GM12873 (cell line): ENCODE measurements at regions not wholly inside any gene's neighbourhood (a gene's known extent, or its start where the extent isn't known, plus 50 kb on each side); places are given as distances from the start of the nearest gene placed in this dataset.
A peak's percentile ranks its signal among the peaks of the same experiment; 100 is the strongest.

ENCODE experiments used
- TF ChIP-seq, protein P1 (sequence below): IDR thresholded peaks from 2 replicates; pipeline ENCODE4 v1.5.1; 2012; ENCODE audit warnings: low read depth, mild to moderate bottlenecking, moderate library complexity, low read length, control low read depth; ENCODE audit not compliant: insufficient read depth; ENCODE audit errors: missing control alignments

DNA sequence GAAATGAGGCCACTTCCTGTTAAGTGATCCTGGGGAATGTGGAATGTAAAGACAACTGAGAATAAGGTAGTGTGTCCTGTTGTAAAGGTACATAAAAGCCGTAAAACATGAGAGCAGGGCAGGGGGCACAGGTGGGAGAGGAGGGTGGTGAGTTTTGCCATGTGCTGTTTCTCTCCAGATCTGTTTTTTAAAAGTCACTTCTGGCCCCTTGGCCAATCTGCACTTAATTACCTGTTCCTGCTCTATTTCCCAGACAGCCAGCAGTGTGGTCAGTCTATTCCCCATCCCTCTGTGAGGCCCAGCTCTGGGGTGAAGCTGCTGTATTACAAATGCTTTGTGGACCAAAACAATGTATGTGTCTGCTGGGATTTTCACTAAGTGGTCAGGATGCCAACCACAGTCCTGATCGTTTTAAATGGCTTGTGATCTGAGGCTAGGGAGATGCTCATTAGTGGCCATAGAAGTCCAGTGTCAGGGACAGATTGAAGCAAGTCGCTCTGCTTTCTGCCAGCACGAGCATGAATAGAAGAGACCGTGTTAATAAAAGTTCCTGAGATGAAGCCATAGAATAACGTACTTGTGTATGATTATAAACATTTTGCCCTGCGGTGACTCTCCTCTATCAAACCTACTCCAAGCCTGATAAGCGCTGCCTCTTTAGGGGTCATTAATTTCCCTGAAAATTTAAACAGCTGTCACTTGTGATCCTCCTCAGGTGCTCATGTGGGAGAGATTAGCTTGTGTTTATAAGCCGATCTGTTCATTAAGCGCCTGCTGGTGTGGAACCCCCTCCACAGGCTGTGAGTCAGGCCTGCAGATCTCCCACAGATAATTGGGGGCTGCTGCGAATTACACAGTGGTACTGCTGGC is 111.8 kb upstream of the CENPW start:
- TF ChIP-seq, protein P1, sequence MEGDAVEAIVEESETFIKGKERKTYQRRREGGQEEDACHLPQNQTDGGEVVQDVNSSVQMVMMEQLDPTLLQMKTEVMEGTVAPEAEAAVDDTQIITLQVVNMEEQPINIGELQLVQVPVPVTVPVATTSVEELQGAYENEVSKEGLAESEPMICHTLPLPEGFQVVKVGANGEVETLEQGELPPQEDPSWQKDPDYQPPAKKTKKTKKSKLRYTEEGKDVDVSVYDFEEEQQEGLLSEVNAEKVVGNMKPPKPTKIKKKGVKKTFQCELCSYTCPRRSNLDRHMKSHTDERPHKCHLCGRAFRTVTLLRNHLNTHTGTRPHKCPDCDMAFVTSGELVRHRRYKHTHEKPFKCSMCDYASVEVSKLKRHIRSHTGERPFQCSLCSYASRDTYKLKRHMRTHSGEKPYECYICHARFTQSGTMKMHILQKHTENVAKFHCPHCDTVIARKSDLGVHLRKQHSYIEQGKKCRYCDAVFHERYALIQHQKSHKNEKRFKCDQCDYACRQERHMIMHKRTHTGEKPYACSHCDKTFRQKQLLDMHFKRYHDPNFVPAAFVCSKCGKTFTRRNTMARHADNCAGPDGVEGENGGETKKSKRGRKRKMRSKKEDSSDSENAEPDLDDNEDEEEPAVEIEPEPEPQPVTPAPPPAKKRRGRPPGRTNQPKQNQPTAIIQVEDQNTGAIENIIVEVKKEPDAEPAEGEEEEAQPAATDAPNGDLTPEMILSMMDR = no peak

DNA sequence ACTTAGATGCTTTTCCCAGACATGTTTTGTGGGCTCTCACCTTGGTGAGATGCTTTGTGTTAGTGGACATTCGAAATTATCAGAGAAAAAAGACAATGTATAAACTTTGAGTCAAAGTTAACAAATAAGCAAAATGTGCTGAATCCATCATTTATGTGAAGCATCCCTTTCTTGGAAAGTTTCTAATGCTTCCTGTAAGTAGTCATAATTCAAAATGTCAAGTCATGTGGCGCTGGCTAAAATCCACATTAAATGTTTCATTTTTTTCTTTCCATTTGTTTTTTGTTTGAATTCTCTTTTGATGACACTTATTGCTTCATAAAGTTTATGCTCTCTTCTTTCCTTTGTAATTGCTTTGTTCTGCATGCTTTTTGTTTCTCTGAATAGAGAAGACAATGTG is 107.2 kb upstream of the CENPW start:
- TF ChIP-seq, protein P1 = no peak

DNA sequence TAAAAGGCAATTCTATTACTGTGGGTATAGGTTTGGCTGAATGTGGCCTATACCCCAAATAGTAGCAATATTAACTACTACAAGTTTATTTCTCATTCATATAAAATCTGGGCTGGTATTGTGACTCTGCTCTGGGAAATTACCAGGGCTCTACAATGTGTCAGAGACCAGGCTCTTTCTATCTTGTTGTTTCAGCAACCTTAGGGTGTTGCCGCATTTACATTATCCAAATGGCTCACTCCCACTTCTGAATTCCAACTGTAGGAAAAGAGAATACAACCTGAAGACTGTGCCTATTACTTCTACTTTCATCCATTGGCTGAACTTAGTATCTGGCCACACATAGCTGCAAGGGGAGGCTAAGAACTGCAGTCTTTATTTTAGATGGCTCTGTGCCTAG is 106.7 kb upstream of the CENPW start:
- TF ChIP-seq, protein P1 = no peak

DNA sequence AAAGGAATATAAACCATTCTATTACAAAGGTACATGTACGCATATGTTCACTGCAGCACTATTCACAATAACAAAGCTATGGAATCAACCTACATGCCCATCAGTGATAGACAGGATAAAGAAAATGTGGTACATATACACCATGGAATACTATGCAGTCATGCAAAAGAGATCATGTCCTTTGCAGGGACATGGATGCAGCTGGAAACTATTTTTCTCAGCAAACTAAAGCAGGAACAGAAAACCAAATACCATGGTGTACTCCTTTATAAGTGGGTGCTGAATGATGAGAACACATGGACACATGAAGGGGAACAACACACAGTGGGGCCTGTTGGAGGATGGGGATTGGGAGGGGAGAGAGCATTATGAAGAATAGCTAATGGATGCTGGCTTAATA is 104.6 kb upstream of the CENPW start:
- TF ChIP-seq, protein P1 = no peak

DNA sequence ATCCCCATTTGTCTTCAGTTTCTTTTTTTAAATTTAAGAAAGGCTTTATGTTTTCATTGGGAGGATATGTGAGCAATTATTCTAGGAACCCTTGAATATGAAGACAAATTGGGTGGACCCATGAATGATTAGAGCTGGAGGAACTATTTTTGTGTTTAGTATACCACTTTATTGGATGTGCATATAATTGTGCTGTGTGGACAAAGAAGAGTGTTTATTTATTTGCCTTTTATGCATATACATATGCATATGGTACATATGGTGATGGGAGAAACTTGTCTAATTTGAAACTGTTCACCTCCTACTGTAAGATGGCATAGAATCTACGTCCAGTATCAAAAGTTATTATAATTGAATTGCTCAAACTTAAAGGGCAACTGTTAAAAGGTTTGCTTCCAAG is 94.8 kb upstream of the CENPW start:
- TF ChIP-seq, protein P1 = no peak

DNA sequence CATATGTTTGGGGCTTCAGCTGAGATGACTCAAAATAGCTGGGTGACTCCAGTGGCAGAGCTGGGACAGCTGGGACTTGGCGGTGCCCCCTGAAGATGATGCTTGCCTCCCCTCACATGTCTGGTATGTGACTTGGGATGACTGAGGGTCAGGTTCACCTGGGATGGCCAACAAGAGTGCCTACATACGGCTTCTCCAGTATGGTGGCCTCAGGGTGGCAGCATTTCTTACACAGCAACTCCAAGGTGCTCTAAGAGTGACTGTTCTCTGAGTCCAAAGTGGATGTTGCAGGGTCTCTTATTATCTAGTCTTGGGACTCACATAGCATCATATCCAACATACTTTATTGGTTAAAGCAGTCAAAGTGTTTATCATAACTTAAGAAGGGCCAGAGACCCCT is 87.8 kb upstream of the CENPW start:
- TF ChIP-seq, protein P1 = peak; percentile 17

DNA sequence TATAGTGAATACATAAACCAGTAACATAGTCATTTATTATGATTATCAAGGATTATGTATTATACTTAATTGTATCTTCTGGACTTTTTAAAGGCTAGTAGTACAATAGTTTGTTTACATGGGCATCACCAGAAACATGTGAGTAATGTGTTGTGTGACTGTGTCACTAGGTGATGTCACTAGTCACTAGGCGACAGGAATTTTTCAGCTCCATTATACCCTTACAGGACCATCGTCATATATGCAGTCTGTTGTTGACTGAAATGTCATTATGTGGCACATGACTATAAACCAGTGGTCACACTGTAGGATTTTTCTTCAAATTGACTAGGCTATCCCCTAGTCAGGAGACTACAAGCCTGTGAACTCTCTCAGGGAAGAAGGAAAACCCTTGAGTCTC is 86.5 kb upstream of the CENPW start:
- TF ChIP-seq, protein P1 = no peak
